WTC11 (cell line): ENCODE measurements at regions not wholly inside any gene's neighbourhood (a gene's known extent, or its start where the extent isn't known, plus 50 kb on each side); places are given as distances from the start of the nearest gene placed in this dataset.

ENCODE experiments used
- ATAC-seq: fragments of 200-7000 bp; cut with Tn5 transposase; 2 replicates; pipeline ENCODE4 v1.10.0; 2021; ENCODE audit warnings: mild to moderate bottlenecking, moderate library complexity
- CTCF ChIA-PET: fragments of 300-600 bp; sonication (Branson Sonifier 250); formaldehyde crosslinking; loops from one replicate; lab custom pipeline; 2021; ENCODE audit warnings: antibody characterized with exemption; lab: Charles Lee
- POLR2A ChIA-PET: fragments of 350-600 bp; sonication (Branson Sonifier 250); formaldehyde crosslinking; loops from one replicate; lab custom pipeline; 2021; ENCODE audit warnings: antibody characterized with exemption; lab: Charles Lee
- DNase-seq: peaks from one replicate; pipeline ENCODE4 v3.0.0; 2021; ENCODE audit warnings: low spot score
- H3K27ac Mint-ChIP-seq: 2 replicates; pipeline ENCODE4 v1.8.0; 2021; ENCODE audit warnings: mixed read lengths
- H3K27me3 Mint-ChIP-seq: 2 replicates; pipeline ENCODE4 v1.8.0; 2021; ENCODE audit warnings: low read depth, mild to moderate bottlenecking, moderate library complexity, mixed read lengths
- H3K36me3 Mint-ChIP-seq: 2 replicates; pipeline ENCODE4 v1.8.0; 2021; ENCODE audit warnings: mixed read lengths
- H3K4me1 Mint-ChIP-seq: 2 replicates; pipeline ENCODE4 v1.8.0; 2022; ENCODE audit warnings: mixed read lengths
- H3K4me3 Mint-ChIP-seq: 2 replicates; pipeline ENCODE4 v1.8.0; 2021; ENCODE audit warnings: mild to moderate bottlenecking, moderate library complexity, mixed read lengths
- H3K9me3 Mint-ChIP-seq: 2 replicates; pipeline ENCODE4 v1.8.0; 2021; ENCODE audit warnings: mixed read lengths
- CREM ChIP-seq: sonication (generic); formaldehyde crosslinking; IDR thresholded peaks from 2 replicates; pipeline ENCODE4 v1.8.1; 2022; ENCODE audit warnings: mild to moderate bottlenecking, missing genetic modification reagents, moderate library complexity
- ESRRA ChIP-seq: sonication (generic); formaldehyde crosslinking; IDR thresholded peaks from 2 replicates; pipeline ENCODE4 v1.8.1; 2022; ENCODE audit warnings: mild to moderate bottlenecking, missing genetic modification reagents, borderline replicate concordance
- FOXP1 ChIP-seq: sonication (generic); formaldehyde crosslinking; IDR thresholded peaks from 2 replicates; pipeline ENCODE4 v1.8.0; 2022; ENCODE audit warnings: missing genetic modification reagents, mild to moderate bottlenecking, moderate library complexity, borderline replicate concordance
- MXD4 ChIP-seq: fragments of 250-450 bp; sonication (Bioruptor Pico); IDR thresholded peaks from 2 replicates; pipeline ENCODE4 v1.8.0; 2021; ENCODE audit warnings: mild to moderate bottlenecking, moderate library complexity, borderline replicate concordance
- ZNF219 ChIP-seq: sonication (generic); formaldehyde crosslinking; IDR thresholded peaks from 2 replicates; pipeline ENCODE4 v1.8.0; 2023; ENCODE audit warnings: missing genetic modification reagents, mild to moderate bottlenecking, borderline replicate concordance
- ZNF317 ChIP-seq: sonication (generic); formaldehyde crosslinking; IDR thresholded peaks from 2 replicates; pipeline ENCODE4 v1.8.1; 2023; ENCODE audit warnings: low read depth, mild to moderate bottlenecking, moderate library complexity, missing genetic modification reagents, borderline replicate concordance
- TF ChIP-seq, protein P1 (sequence below): sonication (generic); formaldehyde crosslinking; IDR thresholded peaks from 2 replicates; pipeline ENCODE4 v1.8.0; 2023; ENCODE audit warnings: missing genetic modification reagents, mild to moderate bottlenecking, borderline replicate concordance
- TF ChIP-seq, protein P2 (sequence below): sonication (generic); formaldehyde crosslinking; IDR thresholded peaks from 2 replicates; pipeline ENCODE4 v1.8.1; 2022; ENCODE audit warnings: low read depth, missing genetic modification reagents, borderline replicate concordance
- TF ChIP-seq, protein P3 (sequence below): fragments of 200-600 bp; IDR thresholded peaks from 2 replicates; pipeline ENCODE4 v1.8.0; 2022; ENCODE audit warnings: antibody characterized with exemption
- TF ChIP-seq, protein P4 (sequence below): sonication (generic); formaldehyde crosslinking; IDR thresholded peaks from 2 replicates; pipeline ENCODE4 v1.8.1; 2023; ENCODE audit warnings: mild to moderate bottlenecking, moderate library complexity, missing genetic modification reagents
- TF ChIP-seq, protein P5 (sequence below): fragments of 250-450 bp; sonication (Bioruptor Pico); IDR thresholded peaks from 2 replicates; pipeline ENCODE4 v1.9.0; 2021; ENCODE audit warnings: moderate library complexity, mild to moderate bottlenecking, inconsistent platforms, borderline replicate concordance
- TF ChIP-seq, protein P6 (sequence below): sonication (generic); formaldehyde crosslinking; IDR thresholded peaks from 2 replicates; pipeline ENCODE4 v1.8.1; 2022; ENCODE audit warnings: missing genetic modification reagents, borderline replicate concordance

DNA sequence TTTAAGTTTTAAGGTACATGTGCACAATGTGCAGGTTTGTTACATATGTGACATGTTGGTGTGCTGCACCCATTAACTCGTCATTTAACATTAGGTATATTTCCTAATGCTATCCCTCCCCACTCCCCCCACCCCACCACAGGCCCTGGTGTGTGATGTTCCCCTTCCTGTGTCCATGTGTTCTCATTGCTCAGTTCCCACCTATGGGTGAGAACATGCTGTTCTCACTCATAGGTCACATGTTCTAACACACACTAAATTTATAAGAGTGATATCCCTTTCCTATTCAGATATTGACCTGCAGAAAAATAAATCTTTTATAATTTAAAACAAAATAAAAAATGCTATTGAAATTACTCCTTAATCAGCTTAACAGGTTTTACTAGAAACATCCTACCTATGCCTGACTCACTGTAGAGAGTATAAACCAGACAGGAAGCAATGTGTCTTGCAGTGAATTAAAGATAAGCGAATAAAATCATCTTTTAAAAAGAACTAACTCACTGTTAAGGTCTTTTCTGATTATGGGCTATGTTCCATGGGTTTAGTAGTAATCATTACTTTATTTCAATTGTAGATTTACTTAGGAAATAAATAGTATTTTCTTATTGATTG lies 82.0 kb upstream of the DPH5 start:
- ChIA-PET POLR2A (no interaction called here), CTCF (no interaction called here)
- ATAC-seq (no peak), DNase-seq (no peak)
- no peaks in the 10 kb centered on the region; the same call in 1 of the 2 replicates for H3K27me3 Mint-ChIP-seq
- no peak overlapping the region for H3K4me3 Mint-ChIP-seq
- H3K36me3 Mint-ChIP-seq, result no peaks in the 10 kb centered on the region
- TF ChIP-seq ZNF219 (CRISPR knock-in tag), result no peak
- no peak for TF ChIP-seq MXD4 (CRISPR knock-in tag)
- TF ChIP-seq, protein P1, sequence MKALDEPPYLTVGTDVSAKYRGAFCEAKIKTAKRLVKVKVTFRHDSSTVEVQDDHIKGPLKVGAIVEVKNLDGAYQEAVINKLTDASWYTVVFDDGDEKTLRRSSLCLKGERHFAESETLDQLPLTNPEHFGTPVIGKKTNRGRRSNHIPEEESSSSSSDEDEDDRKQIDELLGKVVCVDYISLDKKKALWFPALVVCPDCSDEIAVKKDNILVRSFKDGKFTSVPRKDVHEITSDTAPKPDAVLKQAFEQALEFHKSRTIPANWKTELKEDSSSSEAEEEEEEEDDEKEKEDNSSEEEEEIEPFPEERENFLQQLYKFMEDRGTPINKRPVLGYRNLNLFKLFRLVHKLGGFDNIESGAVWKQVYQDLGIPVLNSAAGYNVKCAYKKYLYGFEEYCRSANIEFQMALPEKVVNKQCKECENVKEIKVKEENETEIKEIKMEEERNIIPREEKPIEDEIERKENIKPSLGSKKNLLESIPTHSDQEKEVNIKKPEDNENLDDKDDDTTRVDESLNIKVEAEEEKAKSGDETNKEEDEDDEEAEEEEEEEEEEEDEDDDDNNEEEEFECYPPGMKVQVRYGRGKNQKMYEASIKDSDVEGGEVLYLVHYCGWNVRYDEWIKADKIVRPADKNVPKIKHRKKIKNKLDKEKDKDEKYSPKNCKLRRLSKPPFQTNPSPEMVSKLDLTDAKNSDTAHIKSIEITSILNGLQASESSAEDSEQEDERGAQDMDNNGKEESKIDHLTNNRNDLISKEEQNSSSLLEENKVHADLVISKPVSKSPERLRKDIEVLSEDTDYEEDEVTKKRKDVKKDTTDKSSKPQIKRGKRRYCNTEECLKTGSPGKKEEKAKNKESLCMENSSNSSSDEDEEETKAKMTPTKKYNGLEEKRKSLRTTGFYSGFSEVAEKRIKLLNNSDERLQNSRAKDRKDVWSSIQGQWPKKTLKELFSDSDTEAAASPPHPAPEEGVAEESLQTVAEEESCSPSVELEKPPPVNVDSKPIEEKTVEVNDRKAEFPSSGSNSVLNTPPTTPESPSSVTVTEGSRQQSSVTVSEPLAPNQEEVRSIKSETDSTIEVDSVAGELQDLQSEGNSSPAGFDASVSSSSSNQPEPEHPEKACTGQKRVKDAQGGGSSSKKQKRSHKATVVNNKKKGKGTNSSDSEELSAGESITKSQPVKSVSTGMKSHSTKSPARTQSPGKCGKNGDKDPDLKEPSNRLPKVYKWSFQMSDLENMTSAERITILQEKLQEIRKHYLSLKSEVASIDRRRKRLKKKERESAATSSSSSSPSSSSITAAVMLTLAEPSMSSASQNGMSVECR (CRISPR knock-in tag), result no peak
- no peak for TF ChIP-seq ESRRA
- H3K27ac Mint-ChIP-seq, result no peak overlapping the region
- no peaks in the 10 kb centered on the region for H3K4me1 Mint-ChIP-seq
- no peaks in the 10 kb centered on the region for H3K9me3 Mint-ChIP-seq

DNA sequence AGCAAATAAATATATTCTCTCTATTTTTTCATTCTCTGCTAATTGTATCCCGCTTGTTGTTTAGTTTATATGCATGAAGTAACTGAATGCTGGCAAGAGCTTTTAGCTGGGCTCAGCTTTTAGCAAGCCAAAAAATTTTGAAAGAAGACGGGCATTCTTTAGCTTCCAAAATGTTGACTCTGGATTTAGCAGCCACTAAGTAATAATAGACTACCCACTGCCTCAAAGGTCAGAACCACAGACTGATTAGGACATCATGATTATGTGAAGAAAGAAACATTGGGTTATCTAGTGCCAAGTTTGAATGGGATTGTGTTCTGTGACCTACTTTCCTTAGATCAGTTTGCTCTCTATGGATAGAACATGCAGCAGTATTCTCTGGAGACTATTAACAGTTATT lies 80.3 kb upstream of the DPH5 start:
- Mint-ChIP-seq H3K9me3 (no peaks in the 10 kb centered on the region), H3K4me3 (no peak overlapping the region)

DNA sequence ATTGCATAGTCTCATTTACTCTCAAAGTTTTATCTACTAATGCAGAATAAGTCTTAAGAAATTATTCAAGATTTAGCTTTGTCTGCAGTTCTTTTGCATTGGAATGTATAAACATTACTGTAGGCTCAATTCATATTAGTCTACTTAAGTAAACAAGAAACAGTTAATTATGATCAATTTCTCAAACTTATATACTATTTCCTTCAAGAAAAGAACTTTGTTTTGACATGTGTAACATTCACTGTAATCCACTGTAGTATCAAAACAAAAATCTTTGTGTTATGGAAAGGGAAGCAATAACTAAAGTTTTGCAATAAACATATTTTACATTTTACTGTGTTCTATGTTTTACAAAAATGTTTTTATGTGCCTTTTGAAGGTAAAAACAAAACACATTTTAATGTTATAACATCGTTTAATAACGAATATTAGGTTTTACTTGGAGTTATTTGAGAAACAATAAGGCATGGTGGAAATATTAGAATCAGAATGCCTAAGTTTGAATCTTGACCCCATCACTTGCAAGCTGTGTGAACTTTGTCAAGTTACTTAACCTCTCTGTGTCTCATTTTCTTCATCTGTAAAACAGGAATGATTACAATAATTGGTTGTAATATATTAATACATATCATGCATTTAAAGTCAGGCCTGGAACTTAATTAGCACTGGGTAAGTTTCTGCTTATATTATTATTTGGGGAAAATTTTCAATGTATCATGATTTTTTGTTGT lies 77.0 kb upstream of the DPH5 start:
- H3K36me3 Mint-ChIP-seq, result no peaks in the 10 kb centered on the region
- no peaks in the 10 kb centered on the region for H3K27me3 Mint-ChIP-seq
- ChIA-PET POLR2A (no interaction called here), CTCF (no interaction called here)
- H3K9me3 Mint-ChIP-seq, result peaks cover 9% of the 10 kb centered on the region; the same call in 1 of the 2 replicates
- ATAC-seq (no peak), DNase-seq (no peak)
- no peaks in the 10 kb centered on the region for H3K4me1 Mint-ChIP-seq
- H3K4me3 Mint-ChIP-seq, result no peak overlapping the region
- no peak overlapping the region for H3K27ac Mint-ChIP-seq
- no peak for TF ChIP-seq CREM (CRISPR knock-in tag)

More for the DNA sequence above, 80.3 kb upstream of the DPH5 start:
- Mint-ChIP-seq H3K4me1 (no peaks in the 10 kb centered on the region), H3K36me3 (no peaks in the 10 kb centered on the region), H3K27me3 (no peaks in the 10 kb centered on the region; the same call in 1 of the 2 replicates), H3K27ac (no peak overlapping the region)
- POLR2A ChIA-PET, result no interaction called here
- TF ChIP-seq, protein P2, sequence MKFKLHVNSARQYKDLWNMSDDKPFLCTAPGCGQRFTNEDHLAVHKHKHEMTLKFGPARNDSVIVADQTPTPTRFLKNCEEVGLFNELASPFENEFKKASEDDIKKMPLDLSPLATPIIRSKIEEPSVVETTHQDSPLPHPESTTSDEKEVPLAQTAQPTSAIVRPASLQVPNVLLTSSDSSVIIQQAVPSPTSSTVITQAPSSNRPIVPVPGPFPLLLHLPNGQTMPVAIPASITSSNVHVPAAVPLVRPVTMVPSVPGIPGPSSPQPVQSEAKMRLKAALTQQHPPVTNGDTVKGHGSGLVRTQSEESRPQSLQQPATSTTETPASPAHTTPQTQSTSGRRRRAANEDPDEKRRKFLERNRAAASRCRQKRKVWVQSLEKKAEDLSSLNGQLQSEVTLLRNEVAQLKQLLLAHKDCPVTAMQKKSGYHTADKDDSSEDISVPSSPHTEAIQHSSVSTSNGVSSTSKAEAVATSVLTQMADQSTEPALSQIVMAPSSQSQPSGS (CRISPR knock-in tag), result no peak
- TF ChIP-seq, protein P3, sequence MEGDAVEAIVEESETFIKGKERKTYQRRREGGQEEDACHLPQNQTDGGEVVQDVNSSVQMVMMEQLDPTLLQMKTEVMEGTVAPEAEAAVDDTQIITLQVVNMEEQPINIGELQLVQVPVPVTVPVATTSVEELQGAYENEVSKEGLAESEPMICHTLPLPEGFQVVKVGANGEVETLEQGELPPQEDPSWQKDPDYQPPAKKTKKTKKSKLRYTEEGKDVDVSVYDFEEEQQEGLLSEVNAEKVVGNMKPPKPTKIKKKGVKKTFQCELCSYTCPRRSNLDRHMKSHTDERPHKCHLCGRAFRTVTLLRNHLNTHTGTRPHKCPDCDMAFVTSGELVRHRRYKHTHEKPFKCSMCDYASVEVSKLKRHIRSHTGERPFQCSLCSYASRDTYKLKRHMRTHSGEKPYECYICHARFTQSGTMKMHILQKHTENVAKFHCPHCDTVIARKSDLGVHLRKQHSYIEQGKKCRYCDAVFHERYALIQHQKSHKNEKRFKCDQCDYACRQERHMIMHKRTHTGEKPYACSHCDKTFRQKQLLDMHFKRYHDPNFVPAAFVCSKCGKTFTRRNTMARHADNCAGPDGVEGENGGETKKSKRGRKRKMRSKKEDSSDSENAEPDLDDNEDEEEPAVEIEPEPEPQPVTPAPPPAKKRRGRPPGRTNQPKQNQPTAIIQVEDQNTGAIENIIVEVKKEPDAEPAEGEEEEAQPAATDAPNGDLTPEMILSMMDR, result no peak
- no peak for TF ChIP-seq FOXP1 (CRISPR knock-in tag)
- no peak for DNase-seq
- CTCF ChIA-PET, result no interaction called here
- no peak for ATAC-seq

DNA sequence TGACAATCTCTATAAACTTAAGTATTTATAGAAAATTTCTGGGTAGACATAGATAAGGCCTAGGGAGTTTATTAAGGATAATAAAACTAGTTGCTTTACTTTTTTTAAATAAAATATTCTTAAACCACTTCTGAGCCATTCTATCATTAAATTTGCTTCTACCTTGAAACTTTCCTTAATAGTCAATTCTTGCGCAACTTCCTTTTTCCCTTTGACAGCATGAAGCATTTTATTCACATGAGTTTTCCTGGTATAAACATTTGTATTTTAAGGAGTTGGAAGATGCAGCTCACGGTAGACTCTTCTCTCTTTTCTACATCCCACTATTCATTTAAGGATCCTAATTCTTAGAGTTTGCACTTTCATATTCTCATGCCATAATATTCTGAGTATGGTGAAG lies 75.8 kb upstream of the DPH5 start:
- ChIA-PET CTCF (no interaction called here), POLR2A (no interaction called here)
- ATAC-seq (no peak), DNase-seq (no peak)
- H3K4me3 Mint-ChIP-seq, result no peak overlapping the region
- H3K9me3 Mint-ChIP-seq, result peaks cover 10% of the 10 kb centered on the region; the same call in 1 of the 2 replicates
- no peaks in the 10 kb centered on the region for H3K27me3 Mint-ChIP-seq
- no peaks in the 10 kb centered on the region for H3K36me3 Mint-ChIP-seq
- no peaks in the 10 kb centered on the region for H3K4me1 Mint-ChIP-seq
- no peak overlapping the region for H3K27ac Mint-ChIP-seq
- TF ChIP-seq, protein P4, sequence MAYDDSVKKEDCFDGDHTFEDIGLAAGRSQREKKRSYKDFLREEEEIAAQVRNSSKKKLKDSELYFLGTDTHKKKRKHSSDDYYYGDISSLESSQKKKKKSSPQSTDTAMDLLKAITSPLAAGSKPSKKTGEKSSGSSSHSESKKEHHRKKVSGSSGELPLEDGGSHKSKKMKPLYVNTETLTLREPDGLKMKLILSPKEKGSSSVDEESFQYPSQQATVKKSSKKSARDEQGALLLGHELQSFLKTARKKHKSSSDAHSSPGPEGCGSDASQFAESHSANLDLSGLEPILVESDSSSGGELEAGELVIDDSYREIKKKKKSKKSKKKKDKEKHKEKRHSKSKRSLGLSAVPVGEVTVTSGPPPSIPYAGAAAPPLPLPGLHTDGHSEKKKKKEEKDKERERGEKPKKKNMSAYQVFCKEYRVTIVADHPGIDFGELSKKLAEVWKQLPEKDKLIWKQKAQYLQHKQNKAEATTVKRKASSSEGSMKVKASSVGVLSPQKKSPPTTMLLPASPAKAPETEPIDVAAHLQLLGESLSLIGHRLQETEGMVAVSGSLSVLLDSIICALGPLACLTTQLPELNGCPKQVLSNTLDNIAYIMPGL, result no peak
- no peak for TF ChIP-seq ZNF317 (CRISPR knock-in tag)
- TF ChIP-seq, protein P5, sequence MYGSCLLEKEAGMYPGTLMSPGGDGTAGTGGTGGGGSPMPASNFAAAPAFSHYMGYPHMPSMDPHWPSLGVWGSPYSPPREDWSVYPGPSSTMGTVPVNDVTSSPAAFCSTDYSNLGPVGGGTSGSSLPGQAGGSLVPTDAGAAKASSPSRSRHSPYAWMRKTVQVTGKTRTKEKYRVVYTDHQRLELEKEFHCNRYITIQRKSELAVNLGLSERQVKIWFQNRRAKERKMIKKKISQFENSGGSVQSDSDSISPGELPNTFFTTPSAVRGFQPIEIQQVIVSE (CRISPR knock-in tag), result no peak
- TF ChIP-seq, protein P6, sequence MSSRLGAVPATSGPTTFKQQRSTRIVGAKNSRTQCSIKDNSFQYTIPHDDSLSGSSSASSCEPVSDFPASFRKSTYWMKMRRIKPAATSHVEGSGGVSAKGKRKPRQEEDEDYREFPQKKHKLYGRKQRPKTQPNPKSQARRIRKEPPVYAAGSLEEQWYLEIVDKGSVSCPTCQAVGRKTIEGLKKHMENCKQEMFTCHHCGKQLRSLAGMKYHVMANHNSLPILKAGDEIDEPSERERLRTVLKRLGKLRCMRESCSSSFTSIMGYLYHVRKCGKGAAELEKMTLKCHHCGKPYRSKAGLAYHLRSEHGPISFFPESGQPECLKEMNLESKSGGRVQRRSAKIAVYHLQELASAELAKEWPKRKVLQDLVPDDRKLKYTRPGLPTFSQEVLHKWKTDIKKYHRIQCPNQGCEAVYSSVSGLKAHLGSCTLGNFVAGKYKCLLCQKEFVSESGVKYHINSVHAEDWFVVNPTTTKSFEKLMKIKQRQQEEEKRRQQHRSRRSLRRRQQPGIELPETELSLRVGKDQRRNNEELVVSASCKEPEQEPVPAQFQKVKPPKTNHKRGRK (CRISPR knock-in tag), result no peak
